Ishikawa (cell line): ENCODE measurements at regions not wholly inside any gene's neighbourhood (a gene's known extent, or its start where the extent isn't known, plus 50 kb on each side); places are given as distances from the start of the nearest gene placed in this dataset.

Experiments used
- CEBPB ChIP-seq: IDR thresholded peaks from 2 replicates; pipeline ENCODE4 v1.6.1; 2012
- CREB1 ChIP-seq: IDR thresholded peaks from 2 replicates; pipeline ENCODE4 v1.6.1; 2012; ENCODE audit warnings: low read depth
- EGR1 ChIP-seq: IDR thresholded peaks from 2 replicates; pipeline ENCODE4 v1.6.1; 2012
- EP300 ChIP-seq: IDR thresholded peaks from 2 replicates; pipeline ENCODE4 v1.6.1; 2012; ENCODE audit warnings: borderline replicate concordance
- FOXM1 ChIP-seq: IDR thresholded peaks from 2 replicates; pipeline ENCODE4 v1.6.1; 2012; ENCODE audit warnings: low read depth, borderline replicate concordance
- NFIC ChIP-seq: IDR thresholded peaks from 2 replicates; pipeline ENCODE4 v1.6.1; 2012
- RAD21 ChIP-seq: IDR thresholded peaks from 2 replicates; pipeline ENCODE4 v1.6.1; 2012; ENCODE audit warnings: low read depth
- TAF1 ChIP-seq: IDR thresholded peaks from 2 replicates; pipeline ENCODE4 v1.6.1; 2012; ENCODE audit warnings: low read depth, mild to moderate bottlenecking
- TCF12 ChIP-seq: IDR thresholded peaks from 2 replicates; pipeline ENCODE4 v1.6.1; 2012; ENCODE audit warnings: low read depth
- TEAD4 ChIP-seq: IDR thresholded peaks from 2 replicates; pipeline ENCODE4 v1.6.1; 2012
- YY1 ChIP-seq: IDR thresholded peaks from 2 replicates; pipeline ENCODE4 v1.6.1; 2012; ENCODE audit warnings: low read depth
- ZBTB7A ChIP-seq: IDR thresholded peaks from 2 replicates; pipeline ENCODE4 v1.6.1; 2012; ENCODE audit warnings: low read depth
- TF ChIP-seq, protein P1 (sequence below): IDR thresholded peaks from 2 replicates; pipeline ENCODE4 v1.6.1; 2012; ENCODE audit warnings: low read depth, mild to moderate bottlenecking
- TF ChIP-seq, protein P2 (sequence below): IDR thresholded peaks from 2 replicates; pipeline ENCODE4 v1.6.1; 2012
- TF ChIP-seq, protein P3 (sequence below): IDR thresholded peaks from 2 replicates; pipeline ENCODE4 v1.6.1; 2012

DNA sequence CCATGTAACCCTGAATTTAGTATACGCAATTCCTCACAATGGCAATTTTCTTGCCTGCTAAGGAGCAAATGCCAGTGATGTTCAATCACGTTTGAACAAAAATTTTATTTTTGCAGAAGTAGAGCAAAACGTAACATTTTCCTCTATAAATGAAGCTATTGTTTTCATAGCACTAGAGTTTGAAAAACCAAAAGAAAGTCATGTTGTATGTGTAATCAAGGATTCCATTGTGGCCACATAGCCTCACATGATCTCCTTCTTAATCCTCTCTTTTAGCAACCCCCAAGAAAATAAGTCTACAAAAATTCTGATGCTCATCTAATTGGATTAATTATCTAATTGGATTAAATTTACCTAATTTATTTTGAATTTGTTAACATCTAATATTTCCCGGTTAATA is 1217.4 kb upstream of the FLRT2 start:
- TF ChIP-seq, protein P1, sequence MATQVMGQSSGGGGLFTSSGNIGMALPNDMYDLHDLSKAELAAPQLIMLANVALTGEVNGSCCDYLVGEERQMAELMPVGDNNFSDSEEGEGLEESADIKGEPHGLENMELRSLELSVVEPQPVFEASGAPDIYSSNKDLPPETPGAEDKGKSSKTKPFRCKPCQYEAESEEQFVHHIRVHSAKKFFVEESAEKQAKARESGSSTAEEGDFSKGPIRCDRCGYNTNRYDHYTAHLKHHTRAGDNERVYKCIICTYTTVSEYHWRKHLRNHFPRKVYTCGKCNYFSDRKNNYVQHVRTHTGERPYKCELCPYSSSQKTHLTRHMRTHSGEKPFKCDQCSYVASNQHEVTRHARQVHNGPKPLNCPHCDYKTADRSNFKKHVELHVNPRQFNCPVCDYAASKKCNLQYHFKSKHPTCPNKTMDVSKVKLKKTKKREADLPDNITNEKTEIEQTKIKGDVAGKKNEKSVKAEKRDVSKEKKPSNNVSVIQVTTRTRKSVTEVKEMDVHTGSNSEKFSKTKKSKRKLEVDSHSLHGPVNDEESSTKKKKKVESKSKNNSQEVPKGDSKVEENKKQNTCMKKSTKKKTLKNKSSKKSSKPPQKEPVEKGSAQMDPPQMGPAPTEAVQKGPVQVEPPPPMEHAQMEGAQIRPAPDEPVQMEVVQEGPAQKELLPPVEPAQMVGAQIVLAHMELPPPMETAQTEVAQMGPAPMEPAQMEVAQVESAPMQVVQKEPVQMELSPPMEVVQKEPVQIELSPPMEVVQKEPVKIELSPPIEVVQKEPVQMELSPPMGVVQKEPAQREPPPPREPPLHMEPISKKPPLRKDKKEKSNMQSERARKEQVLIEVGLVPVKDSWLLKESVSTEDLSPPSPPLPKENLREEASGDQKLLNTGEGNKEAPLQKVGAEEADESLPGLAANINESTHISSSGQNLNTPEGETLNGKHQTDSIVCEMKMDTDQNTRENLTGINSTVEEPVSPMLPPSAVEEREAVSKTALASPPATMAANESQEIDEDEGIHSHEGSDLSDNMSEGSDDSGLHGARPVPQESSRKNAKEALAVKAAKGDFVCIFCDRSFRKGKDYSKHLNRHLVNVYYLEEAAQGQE = no peak
- no peak for TF ChIP-seq TAF1
- no peak for TF ChIP-seq NFIC
- no peak for TF ChIP-seq TEAD4
- no peak for TF ChIP-seq FOXM1
- no peak for TF ChIP-seq YY1
- TF ChIP-seq EGR1 = no peak
- TF ChIP-seq CREB1 = no peak
- no peak for TF ChIP-seq CEBPB

DNA sequence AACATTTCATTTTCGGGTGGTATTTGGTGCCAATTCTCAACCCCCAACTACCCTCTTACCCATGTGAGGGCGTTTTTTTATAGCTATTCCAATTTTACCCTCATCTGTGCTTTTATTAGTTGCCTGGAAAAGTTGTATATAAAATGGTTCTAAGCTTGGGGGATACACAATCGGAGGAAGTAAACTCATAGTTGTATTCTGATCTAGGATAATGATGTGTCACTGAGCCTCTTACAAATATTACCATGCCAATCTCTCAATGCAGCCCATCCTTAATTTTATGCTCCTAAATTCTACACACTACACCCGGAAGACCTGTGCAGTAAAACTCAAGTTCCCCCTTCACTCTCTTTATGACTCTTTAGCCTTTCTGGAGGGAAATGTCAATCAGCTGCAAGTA is 1206.5 kb upstream of the FLRT2 start:
- TF ChIP-seq EP300 = no peak
- TF ChIP-seq, protein P2, sequence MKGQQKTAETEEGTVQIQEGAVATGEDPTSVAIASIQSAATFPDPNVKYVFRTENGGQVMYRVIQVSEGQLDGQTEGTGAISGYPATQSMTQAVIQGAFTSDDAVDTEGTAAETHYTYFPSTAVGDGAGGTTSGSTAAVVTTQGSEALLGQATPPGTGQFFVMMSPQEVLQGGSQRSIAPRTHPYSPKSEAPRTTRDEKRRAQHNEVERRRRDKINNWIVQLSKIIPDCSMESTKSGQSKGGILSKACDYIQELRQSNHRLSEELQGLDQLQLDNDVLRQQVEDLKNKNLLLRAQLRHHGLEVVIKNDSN = no peak
- TF ChIP-seq TCF12 = no peak
- TF ChIP-seq CEBPB = no peak
- TF ChIP-seq, protein P3, sequence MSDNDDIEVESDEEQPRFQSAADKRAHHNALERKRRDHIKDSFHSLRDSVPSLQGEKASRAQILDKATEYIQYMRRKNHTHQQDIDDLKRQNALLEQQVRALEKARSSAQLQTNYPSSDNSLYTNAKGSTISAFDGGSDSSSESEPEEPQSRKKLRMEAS = no peak
- TF ChIP-seq CREB1 = no peak
- TF ChIP-seq FOXM1 = no peak
- TF ChIP-seq, protein P1 = no peak
- no peak for TF ChIP-seq RAD21

DNA sequence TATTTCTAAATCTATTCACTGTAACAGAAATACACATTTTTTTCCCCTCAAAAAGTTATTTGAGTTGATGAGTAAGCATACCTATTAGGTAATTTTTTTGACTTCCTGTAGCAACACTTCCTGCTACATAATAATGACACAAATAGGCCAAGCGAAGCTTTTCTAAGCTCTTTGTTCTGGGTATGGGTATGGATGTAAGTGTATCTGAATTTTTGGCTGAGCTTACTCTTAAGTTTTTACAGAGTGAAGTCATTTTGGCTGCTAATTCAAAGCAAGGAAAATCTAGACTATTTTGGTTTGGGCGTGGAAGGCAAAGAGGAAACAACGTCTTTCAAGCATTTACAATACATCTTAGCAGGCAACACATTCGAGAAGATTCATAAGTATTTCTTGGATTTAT is 1206.0 kb upstream of the FLRT2 start:
- TF ChIP-seq TEAD4 (no peak), TAF1 (no peak), RAD21 (no peak), FOXM1 (no peak), EGR1 (no peak), CEBPB (no peak)
- TF ChIP-seq, protein P1 = no peak

DNA sequence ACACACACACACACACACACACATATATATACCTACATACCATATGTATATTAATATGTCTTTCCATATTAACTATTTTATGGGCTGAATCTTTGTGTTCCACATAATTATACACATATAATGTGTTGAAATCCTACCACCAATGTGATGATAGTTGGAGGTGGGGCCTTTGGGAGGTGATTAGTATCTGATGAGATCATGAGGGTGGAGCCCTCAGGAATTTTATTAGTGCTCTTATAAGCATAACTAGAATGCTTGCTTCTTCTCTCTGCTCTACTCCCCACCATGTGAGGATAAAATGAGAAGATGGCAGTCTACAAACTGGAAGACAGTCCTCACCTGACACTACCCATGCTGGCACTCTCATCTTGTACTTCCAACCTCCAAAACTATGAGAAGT is 1193.5 kb upstream of the FLRT2 start:
- TF ChIP-seq FOXM1 (no peak), NFIC (no peak), TAF1 (no peak), CEBPB (no peak)
- TF ChIP-seq, protein P1 = no peak

DNA sequence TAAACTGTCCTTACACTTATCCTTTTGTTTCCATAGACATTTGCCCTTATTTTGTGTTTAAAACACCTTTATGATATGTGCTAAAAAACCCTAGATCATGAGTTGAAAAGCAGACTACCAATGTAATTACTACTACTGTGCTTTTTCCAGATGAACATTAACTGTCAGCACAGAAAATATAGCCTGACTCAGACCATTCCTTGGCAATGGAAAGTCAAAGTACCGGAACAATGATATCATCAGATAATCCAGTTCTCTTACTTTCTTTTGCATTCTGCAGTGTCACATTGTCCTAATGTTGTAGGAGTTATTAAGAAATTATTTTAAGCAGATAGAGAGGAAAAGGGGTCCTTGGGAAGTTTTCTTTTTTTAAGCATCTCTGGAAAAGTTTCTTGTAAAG is 1189.0 kb upstream of the FLRT2 start:
- TF ChIP-seq EGR1 (no peak), RAD21 (no peak), ZBTB7A (no peak), CEBPB (no peak), EP300 (no peak), FOXM1 (no peak), TAF1 (no peak), CREB1 (no peak), NFIC (no peak), YY1 (no peak), TEAD4 (no peak), TCF12 (no peak)
- TF ChIP-seq, protein P3 = no peak
- TF ChIP-seq, protein P1 = no peak
- TF ChIP-seq, protein P2 = no peak
